SU-DHL-6 (cell line): ENCODE measurements at regions not wholly inside any gene's neighbourhood (a gene's known extent, or its start where the extent isn't known, plus 50 kb on each side); places are given as distances from the start of the nearest gene placed in this dataset.

Experiments used
- CTCF ChIP-seq: fragments of 200-600 bp; sonication (generic); IDR thresholded peaks from one replicate; pipeline ENCODE4 v1.5.1; 2017; ENCODE audit warnings: antibody characterized with exemption, mild to moderate bottlenecking, low read length, moderate library complexity; ENCODE audit not compliant: insufficient read depth, poor library complexity, severe bottlenecking
- EZH2phosphoT487 ChIP-seq: fragments of 200-600 bp; sonication (generic), shearing (Covaris generic); conservative IDR thresholded peaks from 2 replicates; pipeline ENCODE4 v1.6.1; 2018; ENCODE audit warnings: mild to moderate bottlenecking, antibody characterized with exemption, low read length, moderate library complexity, mixed read lengths

DNA sequence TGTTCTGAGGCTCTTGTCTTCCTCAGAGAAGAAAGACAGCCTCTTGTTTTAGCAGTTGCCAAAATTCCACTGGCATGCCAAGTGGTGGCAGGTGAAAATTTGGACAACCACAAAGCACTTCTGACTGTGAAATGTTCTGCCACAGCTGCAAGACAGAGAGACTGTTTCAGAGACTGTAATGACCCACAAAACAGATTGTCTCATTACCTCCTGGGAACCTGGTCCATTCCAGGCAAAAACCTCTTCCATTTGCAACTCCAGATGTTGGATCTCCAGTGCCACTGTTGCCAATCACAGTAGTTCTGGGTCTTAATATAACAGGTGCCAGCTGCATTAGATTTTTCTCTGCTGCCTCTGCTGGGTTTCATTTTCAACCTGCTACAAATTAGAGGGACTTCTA is 911.5 kb downstream of the UQCRFS1 start:
- no peak for TF ChIP-seq CTCF
- TF ChIP-seq EZH2phosphoT487 = no peak
